ENCODE measurements at regions not wholly inside any gene's neighbourhood (a gene's known extent, or its start where the extent isn't known, plus 50 kb on each side); places are given as distances from the start of the nearest gene placed in this dataset.

DNA sequence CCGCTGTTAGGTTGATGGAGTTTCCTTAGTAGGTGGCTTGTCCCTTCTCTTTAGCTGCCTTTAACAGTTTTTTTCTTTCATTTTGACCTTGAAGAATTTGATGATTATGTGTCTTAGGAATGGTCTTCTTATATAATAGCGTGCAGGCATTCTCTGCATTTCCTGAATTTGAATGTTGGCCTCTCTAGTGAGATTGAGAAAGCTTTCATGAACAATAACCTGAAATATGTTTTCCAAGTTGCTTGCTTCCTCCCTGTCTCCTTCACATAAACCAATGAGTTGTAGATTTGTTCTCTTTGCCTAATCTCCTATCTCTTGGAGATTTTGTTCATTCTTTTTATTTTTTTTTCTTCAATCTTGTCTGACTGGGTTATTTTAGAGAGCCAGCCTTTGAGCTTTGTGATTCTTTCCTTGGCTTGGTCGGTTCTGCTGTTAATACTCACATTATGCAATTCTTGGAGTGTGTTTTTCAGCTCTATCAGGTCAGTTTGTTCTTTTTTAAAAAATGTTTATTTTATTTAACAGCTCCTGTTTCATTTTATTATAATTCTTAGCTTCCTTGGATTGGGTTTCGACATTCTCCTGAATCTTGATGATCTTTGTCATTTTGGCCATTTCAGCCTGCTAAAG, 627.9 kb downstream of the SI start:
- ChIA-PET POLR2A (no interaction called here), CTCF (no interaction called here)
- no peaks in the 10 kb centered on the region for H4K20me1 ChIP-seq (ENCODE audit: control insufficient read depth, insufficient read depth, low read length, poor library complexity, severe bottlenecking)
- H2AFZ ChIP-seq (ENCODE audit: insufficient read depth, low read depth, low read length, poor library complexity, severe bottlenecking): no peak overlapping the region
- Mint-ChIP-seq H3K4me3 (no peak overlapping the region), H3K9me3 (ENCODE audit: insufficient read depth) (no peaks in the 10 kb centered on the region), H3K27me3 (no peaks in the 10 kb centered on the region), H3K27ac (no peak overlapping the region), H3K4me1 (no peaks in the 10 kb centered on the region)
- H3K4me3 ChIP-seq (ENCODE audit: control extremely low read depth in 1 of 5, extremely low read depth in 1 of 5, insufficient read depth in 1 of 5, low read depth in 2 of 5, low read length in 4 of 5): no peak overlapping the region
- no CpG with 5 or more reads among the region's 4 CpGs for WGBS (ENCODE audit: insufficient coverage)
- ATAC-seq (ENCODE audit: low read depth) (no peak), DNase-seq (no peak)
- no peak for TF ChIP-seq CTCF (IDR thresholded peaks at IDR 0.05)
- no peak for TF ChIP-seq EZH2 (IDR thresholded peaks at IDR 0.05; ENCODE audit: borderline replicate concordance, insufficient read depth, low read depth, low read length, poor library complexity, severe bottlenecking)
- H3K9ac ChIP-seq (ENCODE audit: low read length): no peak overlapping the region
- intact Hi-C loops (cut with micrococcal nuclease): no loop called here
- H3K27ac ChIP-seq (ENCODE audit: low read length in 2 of 2): no peak overlapping the region
- H3K4me1 ChIP-seq (ENCODE audit: control insufficient read depth in 2 of 2, insufficient read depth in 2 of 2, low read length in 2 of 2): no peaks in the 10 kb centered on the region
- H3K27me3 ChIP-seq (replicated peaks in 1 of 4; ENCODE audit: control extremely low read depth in 1 of 4, control insufficient read depth in 3 of 4, insufficient read depth in 4 of 4, low read length in 3 of 4): no peaks in the 10 kb centered on the region
- no peaks in the 10 kb centered on the region for H3K79me2 ChIP-seq (ENCODE audit: control insufficient read depth, insufficient read depth, low read length)
- no peaks in the 10 kb centered on the region for H3K36me3 ChIP-seq (replicated peaks in 1 of 2; ENCODE audit: control extremely low read depth in 1 of 2, control insufficient read depth in 1 of 2, extremely low read depth in 1 of 2, insufficient read depth in 2 of 2, low read length in 1 of 2)
- peaks cover 0 to 12% (median 0%) of the 10 kb centered on the region in 3 donors for H3K9me3 ChIP-seq (ENCODE audit: control extremely low read depth in 1 of 3, control insufficient read depth in 2 of 3, insufficient read depth in 1 of 3, low read length in 2 of 3)
- H3K4me2 ChIP-seq (replicated peaks; ENCODE audit: low read depth, low read length, poor library complexity, severe bottlenecking): no peak overlapping the region

DNA sequence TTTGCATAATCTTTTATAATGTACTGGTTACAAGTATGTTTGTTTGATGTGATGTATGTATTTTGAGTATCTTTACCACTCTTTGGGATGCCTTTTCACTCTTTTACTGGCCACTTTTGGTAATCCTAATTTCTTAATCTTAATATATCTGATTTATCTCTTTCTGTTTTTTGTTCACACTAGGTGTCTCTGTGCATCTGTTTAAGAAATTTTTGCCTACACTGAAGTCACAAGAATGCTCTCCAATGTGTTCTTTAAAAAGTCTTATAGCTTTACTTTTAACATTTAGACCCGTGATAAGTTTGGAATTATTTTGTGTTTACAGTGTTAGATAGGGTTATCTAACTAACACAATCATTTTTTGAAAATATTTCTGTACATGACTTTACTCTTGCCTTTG, 659.1 kb downstream of the SI start:
- Histone ChIP-seq H3K4me2 (replicated peaks; ENCODE audit: low read depth, low read length, poor library complexity, severe bottlenecking) (no peak overlapping the region), H3K9ac (ENCODE audit: low read length) (no peak overlapping the region), H3K4me3 (ENCODE audit: control extremely low read depth in 1 of 5, extremely low read depth in 1 of 5, insufficient read depth in 1 of 5, low read depth in 2 of 5, low read length in 4 of 5) (no peak overlapping the region), H3K27ac (ENCODE audit: low read length in 2 of 2) (no peak overlapping the region), H4K20me1 (ENCODE audit: control insufficient read depth, insufficient read depth, low read length, poor library complexity, severe bottlenecking) (no peaks in the 10 kb centered on the region), H3K9me3 (ENCODE audit: control extremely low read depth in 1 of 3, control insufficient read depth in 2 of 3, insufficient read depth in 1 of 3, low read length in 2 of 3) (no peaks in the 10 kb centered on the region), H2AFZ (ENCODE audit: insufficient read depth, low read depth, low read length, poor library complexity, severe bottlenecking) (no peak overlapping the region), H3K27me3 (replicated peaks in 1 of 4; ENCODE audit: control extremely low read depth in 1 of 4, control insufficient read depth in 3 of 4, insufficient read depth in 4 of 4, low read length in 3 of 4) (no peaks in the 10 kb centered on the region), H3K36me3 (replicated peaks in 1 of 2; ENCODE audit: control extremely low read depth in 1 of 2, control insufficient read depth in 1 of 2, extremely low read depth in 1 of 2, insufficient read depth in 2 of 2, low read length in 1 of 2) (no peaks in the 10 kb centered on the region), H3K4me1 (ENCODE audit: control insufficient read depth in 2 of 2, insufficient read depth in 2 of 2, low read length in 2 of 2) (no peaks in the 10 kb centered on the region), H3K79me2 (ENCODE audit: control insufficient read depth, insufficient read depth, low read length) (no peaks in the 10 kb centered on the region)
- ATAC-seq (ENCODE audit: low read depth) (no peak), DNase-seq (no peak)
- intact Hi-C loops (cut with micrococcal nuclease): no loop called here
- Mint-ChIP-seq H3K9me3 (ENCODE audit: insufficient read depth) (peaks cover 6% of the 10 kb centered on the region), H3K4me3 (no peak overlapping the region), H3K27me3 (no peaks in the 10 kb centered on the region), H3K27ac (no peak overlapping the region), H3K4me1 (no peaks in the 10 kb centered on the region)
- TF ChIP-seq EZH2 (IDR thresholded peaks at IDR 0.05; ENCODE audit: borderline replicate concordance, insufficient read depth, low read depth, low read length, poor library complexity, severe bottlenecking): no peak
- no peak for TF ChIP-seq CTCF (IDR thresholded peaks at IDR 0.05)
- WGBS (ENCODE audit: insufficient coverage): no CpG with 5 or more reads among the region's 1 CpG
- ChIA-PET POLR2A (no interaction called here), CTCF (no interaction called here)

Measured in B cell (primary cell).